Kidney epithelial cell (primary cell): ENCODE measurements at regions not wholly inside any gene's neighbourhood (a gene's known extent, or its start where the extent isn't known, plus 50 kb on each side); places are given as distances from the start of the nearest gene placed in this dataset.

Experiments used
- DNase-seq: peaks from one replicate; pipeline ENCODE4 v3.0.0-alpha.2; 2010; ENCODE audit warnings: low read depth
- H3K27me3 ChIP-seq: 2 replicates; pipeline ENCODE4 v1.6.0; 2011; ENCODE audit warnings: low read length; ENCODE audit not compliant: control insufficient read depth, insufficient read depth
- H3K36me3 ChIP-seq: 2 replicates; pipeline ENCODE4 v1.5.1; 2011; ENCODE audit warnings: low read length; ENCODE audit not compliant: control insufficient read depth, insufficient read depth
- H3K4me3 ChIP-seq: 2 replicates; pipeline ENCODE4 v1.5.1; 2011; ENCODE audit warnings: low read depth, mild to moderate bottlenecking, control low read depth, low read length
- CTCF ChIP-seq: IDR thresholded peaks from 2 replicates; pipeline ENCODE4 v1.5.1; 2011; ENCODE audit warnings: mild to moderate bottlenecking, moderate library complexity, low read length, control low read depth, inconsistent platforms; ENCODE audit not compliant: insufficient read depth, poor library complexity, severe bottlenecking

DNA sequence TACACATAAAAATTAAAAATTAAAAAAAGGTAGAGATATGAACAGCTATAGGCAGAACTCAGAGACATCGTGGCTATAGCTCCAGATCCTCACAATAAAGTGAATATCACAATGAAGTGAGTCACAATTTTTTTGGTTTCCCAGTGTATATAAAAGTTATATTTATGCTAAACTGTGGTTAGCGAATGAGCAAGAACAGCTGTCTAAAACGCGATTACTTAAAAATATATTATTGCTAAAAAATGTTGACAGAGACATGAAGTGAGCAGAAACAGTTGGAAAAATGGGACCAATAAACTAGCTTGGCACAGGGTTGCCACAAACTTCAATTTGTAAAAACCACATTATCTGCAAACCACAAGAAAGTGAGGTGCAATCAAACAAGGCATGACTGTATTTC, 551.7 kb upstream of the NETO1 start:
- no peak for TF ChIP-seq CTCF
- Histone ChIP-seq H3K4me3 (no peak overlapping the region), H3K27me3 (no peaks in the 10 kb centered on the region), H3K36me3 (no peaks in the 10 kb centered on the region)
- DNase-seq = no peak

DNA sequence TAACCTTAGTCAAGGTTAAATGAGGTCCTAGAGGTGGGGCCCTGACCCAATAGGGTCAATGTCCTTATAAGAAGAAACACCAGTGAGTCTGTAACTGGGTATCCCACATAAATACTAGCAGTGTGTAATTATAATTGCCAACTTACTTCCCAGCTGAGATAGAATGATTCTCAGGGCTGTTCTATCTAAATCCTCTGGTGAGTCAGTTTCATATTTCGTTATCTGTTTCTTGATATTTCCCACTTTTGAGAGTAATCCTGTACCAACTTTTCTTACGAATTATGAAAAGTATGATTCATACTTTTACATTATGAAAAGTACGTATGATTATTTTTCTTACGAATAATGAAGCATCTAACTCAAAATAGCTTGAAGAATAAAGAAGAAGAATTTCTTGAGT, 546.8 kb upstream of the NETO1 start:
- TF ChIP-seq CTCF = no peak
- Histone ChIP-seq H3K4me3 (no peak overlapping the region), H3K27me3 (no peaks in the 10 kb centered on the region), H3K36me3 (no peaks in the 10 kb centered on the region)
- no peak for DNase-seq

DNA sequence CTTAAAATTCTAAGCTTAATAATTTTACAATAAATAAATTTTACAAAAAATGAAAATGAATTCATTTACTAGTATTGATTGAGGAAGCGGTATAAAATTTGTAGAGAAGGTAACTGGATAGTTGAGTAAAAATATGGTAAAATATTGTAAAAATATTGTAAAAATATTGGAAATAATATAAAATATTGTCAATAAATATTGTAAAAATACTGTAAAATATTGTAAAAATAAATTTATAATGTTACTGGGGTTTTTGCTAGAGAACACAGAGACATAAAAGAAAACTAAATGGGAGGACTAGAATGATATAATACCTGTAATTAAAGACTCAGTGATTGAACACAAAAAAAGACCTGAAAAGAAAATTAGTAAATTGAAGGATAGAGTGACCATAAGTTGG, 546.3 kb upstream of the NETO1 start:
- no peak for TF ChIP-seq CTCF
- no peak for DNase-seq
- no peaks in the 10 kb centered on the region for H3K36me3 ChIP-seq
- H3K27me3 ChIP-seq = no peaks in the 10 kb centered on the region
- no peak overlapping the region for H3K4me3 ChIP-seq

- Histone ChIP-seq H3K27me3 (no peaks in the 10 kb centered on the region), H3K4me3 (no peak overlapping the region), H3K36me3 (no peaks in the 10 kb centered on the region)
- no peak for DNase-seq
- TF ChIP-seq CTCF = no peak
Observed at GRCh38 chr18:73409242-73409641, 541.5 kb upstream of the NETO1 start.

DNA sequence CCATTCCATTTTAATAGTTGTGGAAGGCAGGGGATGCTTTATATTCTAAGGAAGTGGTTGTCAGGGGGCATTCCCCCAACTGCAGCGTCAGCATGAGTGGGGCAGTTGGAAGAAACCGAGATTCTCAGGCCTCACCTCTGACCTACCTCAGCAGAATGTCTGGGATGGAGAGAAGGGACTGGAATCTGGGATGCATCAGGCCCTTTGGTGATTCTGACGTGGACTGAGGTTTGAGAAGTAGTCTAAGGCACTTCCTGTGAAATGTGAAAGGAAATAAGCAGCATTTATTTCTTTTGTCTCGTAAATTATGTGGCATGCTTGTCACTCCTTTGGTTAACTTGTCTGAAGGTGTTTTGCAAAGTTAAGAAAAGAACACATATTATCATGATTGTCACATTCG, 540.7 kb upstream of the NETO1 start:
- Histone ChIP-seq H3K36me3 (no peaks in the 10 kb centered on the region), H3K27me3 (no peaks in the 10 kb centered on the region), H3K4me3 (no peak overlapping the region)
- no peak for TF ChIP-seq CTCF
- no peak for DNase-seq

DNA sequence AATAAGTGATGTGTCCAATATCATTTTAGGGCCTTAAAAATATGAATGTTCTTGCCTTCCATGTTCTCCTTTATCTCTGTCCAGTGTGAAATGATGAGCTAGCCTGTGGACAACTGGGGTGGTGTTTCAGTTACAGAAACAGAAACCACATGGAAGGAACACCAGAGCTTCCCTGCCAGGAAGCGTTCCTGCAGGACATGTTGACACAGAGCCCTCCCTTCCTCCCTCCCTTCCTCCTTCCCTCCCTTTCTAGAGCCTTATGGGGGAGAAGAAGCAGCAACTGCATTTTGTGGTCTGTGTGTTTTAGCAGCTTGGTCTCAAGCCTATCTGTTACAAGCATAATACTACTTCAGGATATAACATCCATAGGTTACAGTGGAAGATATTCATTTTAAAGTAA, 539.7 kb upstream of the NETO1 start:
- Histone ChIP-seq H3K4me3 (no peak overlapping the region), H3K36me3 (no peaks in the 10 kb centered on the region), H3K27me3 (no peaks in the 10 kb centered on the region)
- no peak for TF ChIP-seq CTCF
- no peak for DNase-seq
